Activated CD8-positive, alpha-beta T cell treated with anti-CD3 and anti-CD28 coated beads for 36 hours (primary cell): ENCODE measurements at regions not wholly inside any gene's neighbourhood (a gene's known extent, or its start where the extent isn't known, plus 50 kb on each side); places are given as distances from the start of the nearest gene placed in this dataset.

Experiments
- ATAC-seq: fragments of 200-7000 bp; cut with Tn5 transposase; one replicate; pipeline ENCODE4 v1.10.0; 2021; ENCODE audit warnings: mild to moderate bottlenecking, moderate library complexity
- CTCF ChIA-PET: fragments of 350-600 bp; sonication (Branson Sonifier 250); formaldehyde crosslinking; loops from one replicate; lab custom pipeline; 2021; ENCODE audit warnings: antibody characterized with exemption; lab: Charles Lee
- POLR2A ChIA-PET: fragments of 350-600 bp; sonication (Branson Sonifier 250); formaldehyde crosslinking; loops from one replicate; lab custom pipeline; 2021; ENCODE audit warnings: antibody characterized with exemption; lab: Charles Lee
- DNase-seq: peaks from one replicate; pipeline ENCODE4 v3.0.0-alpha.2; 2020
- H3K27ac Mint-ChIP-seq: one replicate; pipeline ENCODE4 v1.8.0; 2021; ENCODE audit warnings: mild to moderate bottlenecking, mixed read lengths
- H3K27me3 Mint-ChIP-seq: one replicate; pipeline ENCODE4 v1.8.0; 2021; ENCODE audit warnings: mixed read lengths
- H3K36me3 Mint-ChIP-seq: one replicate; pipeline ENCODE4 v1.8.0; 2021; ENCODE audit warnings: low read depth, mixed read lengths
- H3K4me1 Mint-ChIP-seq: one replicate; pipeline ENCODE4 v1.8.0; 2021; ENCODE audit warnings: low read depth, mixed read lengths
- H3K4me3 Mint-ChIP-seq: one replicate; pipeline ENCODE4 v1.8.0; 2021; ENCODE audit warnings: mild to moderate bottlenecking, moderate library complexity, mixed read lengths
- H3K9me3 Mint-ChIP-seq: one replicate; pipeline ENCODE4 v1.8.0; 2021; ENCODE audit warnings: mixed read lengths
- CTCF ChIP-seq: fragments of 200-600 bp; IDR thresholded peaks from one replicate; pipeline ENCODE4 v1.8.0; 2022; ENCODE audit warnings: antibody characterized with exemption, mild to moderate bottlenecking
- intact Hi-C: fragments of 100-400 bp; cut with micrococcal nuclease; formaldehyde crosslinking; loops from one replicate; pipeline ENCODE4 v1.10.0; 2022

GRCh38 chr7:80319461-80319860, 184.8 kb downstream of the GNAI1 start:
- intact Hi-C loops, result no loop called here
- no peak for TF ChIP-seq CTCF
- no peaks in the 10 kb centered on the region for H3K4me1 Mint-ChIP-seq
- CTCF ChIA-PET, result no interaction called here
- no peak overlapping the region for H3K27ac Mint-ChIP-seq
- H3K27me3 Mint-ChIP-seq, result no peaks in the 10 kb centered on the region
- POLR2A ChIA-PET, result no interaction called here
- no peak for ATAC-seq
- no peaks in the 10 kb centered on the region for H3K36me3 Mint-ChIP-seq
- no peaks in the 10 kb centered on the region for H3K9me3 Mint-ChIP-seq
- H3K4me3 Mint-ChIP-seq, result no peak overlapping the region
- no peak for DNase-seq

GRCh38 chr7:80318081-80318480, 183.4 kb downstream of the GNAI1 start:
- POLR2A ChIA-PET, result no interaction called here
- no peaks in the 10 kb centered on the region for H3K36me3 Mint-ChIP-seq
- intact Hi-C loops, result no loop called here
- no peaks in the 10 kb centered on the region for H3K27me3 Mint-ChIP-seq
- ATAC-seq (no peak), DNase-seq (no peak)
- no peak for TF ChIP-seq CTCF
- CTCF ChIA-PET, result no interaction called here
- H3K27ac Mint-ChIP-seq, result no peak overlapping the region
- H3K9me3 Mint-ChIP-seq, result no peaks in the 10 kb centered on the region
- no peak overlapping the region for H3K4me3 Mint-ChIP-seq
- no peaks in the 10 kb centered on the region for H3K4me1 Mint-ChIP-seq

- DNase-seq (no peak), ATAC-seq (no peak)
- intact Hi-C loops, result no loop called here
- no peak overlapping the region for H3K27ac Mint-ChIP-seq
- H3K27me3 Mint-ChIP-seq, result no peaks in the 10 kb centered on the region
- H3K4me1 Mint-ChIP-seq, result no peaks in the 10 kb centered on the region
- ChIA-PET POLR2A (no interaction called here), CTCF (no interaction called here)
- no peaks in the 10 kb centered on the region for H3K9me3 Mint-ChIP-seq
- TF ChIP-seq CTCF, result no peak
- H3K36me3 Mint-ChIP-seq, result no peaks in the 10 kb centered on the region
- H3K4me3 Mint-ChIP-seq, result no peak overlapping the region
Observed at GRCh38 chr7:80316811-80317210, 182.2 kb downstream of the GNAI1 start.

- no peaks in the 10 kb centered on the region for H3K36me3 Mint-ChIP-seq
- H3K4me3 Mint-ChIP-seq, result no peak overlapping the region
- intact Hi-C loops, result no loop called here
- POLR2A ChIA-PET, result interaction anchor here (0.7 kb wide), 1 partner anchor 33 kb away, joined by 3 read pairs; no protein-coding TSS in a partner anchor
- DNase-seq (no peak), ATAC-seq (no peak)
- H3K4me1 Mint-ChIP-seq, result peaks cover 11% of the 10 kb centered on the region
- no peak overlapping the region for H3K27ac Mint-ChIP-seq
- no peak for TF ChIP-seq CTCF
- no peaks in the 10 kb centered on the region for H3K27me3 Mint-ChIP-seq
- peaks cover 3% of the 10 kb centered on the region for H3K9me3 Mint-ChIP-seq
- CTCF ChIA-PET, result no interaction called here
Observed at GRCh38 chr7:80313716-80314115, 179.1 kb downstream of the GNAI1 start.

GRCh38 chr7:80313067-80313626, 178.5 kb downstream of the GNAI1 start:
- no peak for DNase-seq
- peaks cover 11% of the 10 kb centered on the region for H3K4me1 Mint-ChIP-seq
- CTCF ChIA-PET, result no interaction called here

More at GRCh38 chr7:80313067-80313626, 178.5 kb downstream of the GNAI1 start:
- TF ChIP-seq CTCF, result no peak
- H3K36me3 Mint-ChIP-seq, result no peaks in the 10 kb centered on the region
- ATAC-seq, result no peak
- no peak overlapping the region for H3K4me3 Mint-ChIP-seq
- H3K9me3 Mint-ChIP-seq, result peaks cover 3% of the 10 kb centered on the region
- intact Hi-C loops, result no loop called here
- H3K27ac Mint-ChIP-seq, result no peak overlapping the region
- H3K27me3 Mint-ChIP-seq, result no peaks in the 10 kb centered on the region
- POLR2A ChIA-PET, result no interaction called here
